ENCODE measurements at regions not wholly inside any gene's neighbourhood (a gene's known extent, or its start where the extent isn't known, plus 50 kb on each side); places are given as distances from the start of the nearest gene placed in this dataset.
"Not testable (repeated sequence)": the region's sequence is repeated elsewhere in the genome, so short reads cannot be mapped to it uniquely, and the experiment has no call there.

DNA sequence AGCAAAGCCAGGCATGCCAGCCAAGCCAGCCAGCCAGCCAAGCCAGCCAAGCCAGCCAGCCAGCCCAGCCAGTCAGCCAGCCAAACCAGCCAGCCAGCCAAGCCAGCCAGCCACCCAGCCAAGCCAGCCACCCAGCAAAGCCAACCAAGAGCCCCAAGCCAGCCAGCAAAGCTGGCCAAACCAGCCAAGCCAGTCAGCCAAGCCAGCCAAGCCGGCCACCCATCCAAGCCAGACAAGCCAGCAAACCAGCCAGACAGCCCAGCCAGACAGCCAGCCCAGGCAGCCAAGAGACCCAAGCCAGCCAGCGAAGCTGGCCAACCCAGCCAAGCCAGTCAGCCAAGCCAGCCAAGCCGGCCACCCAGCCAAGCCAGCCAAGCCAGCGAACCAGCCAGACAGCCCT lies 338.3 kb upstream of the PLGLB2 start:
- DNase-seq (ENCODE audit: low spot score) = not testable (repeated sequence)

DNA sequence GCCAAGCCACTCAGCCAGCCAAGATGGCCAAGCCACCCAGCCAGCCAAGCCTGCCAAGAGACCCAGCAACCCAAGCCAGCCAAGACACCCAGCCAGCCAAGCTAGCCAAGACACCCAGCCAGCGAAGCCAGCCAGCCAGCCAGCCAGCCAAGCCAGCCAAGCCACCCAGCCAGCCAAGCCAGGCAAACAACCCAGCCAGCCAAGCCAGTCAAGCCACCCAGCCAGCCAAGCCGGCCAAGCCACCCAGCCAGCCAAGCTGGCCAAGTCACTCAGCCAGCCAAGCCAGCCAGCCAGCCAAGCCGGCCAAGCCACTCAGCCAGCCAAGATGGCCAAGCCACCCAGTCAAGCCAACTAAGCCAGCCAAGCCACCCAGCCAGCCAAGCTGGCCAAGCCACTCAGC lies 337.5 kb upstream of the PLGLB2 start:
- DNase-seq (ENCODE audit: low spot score) = not testable (repeated sequence)

- DNase-seq (ENCODE audit: low spot score) = not testable (repeated sequence)
Measured at GRCh38 chr2:87412036-87412820, 335.7 kb upstream of the PLGLB2 start.

GRCh38 chr2:87414331-87414730 lies 333.6 kb upstream of the PLGLB2 start:
- DNase-seq (ENCODE audit: low spot score) = not testable (repeated sequence)

DNA sequence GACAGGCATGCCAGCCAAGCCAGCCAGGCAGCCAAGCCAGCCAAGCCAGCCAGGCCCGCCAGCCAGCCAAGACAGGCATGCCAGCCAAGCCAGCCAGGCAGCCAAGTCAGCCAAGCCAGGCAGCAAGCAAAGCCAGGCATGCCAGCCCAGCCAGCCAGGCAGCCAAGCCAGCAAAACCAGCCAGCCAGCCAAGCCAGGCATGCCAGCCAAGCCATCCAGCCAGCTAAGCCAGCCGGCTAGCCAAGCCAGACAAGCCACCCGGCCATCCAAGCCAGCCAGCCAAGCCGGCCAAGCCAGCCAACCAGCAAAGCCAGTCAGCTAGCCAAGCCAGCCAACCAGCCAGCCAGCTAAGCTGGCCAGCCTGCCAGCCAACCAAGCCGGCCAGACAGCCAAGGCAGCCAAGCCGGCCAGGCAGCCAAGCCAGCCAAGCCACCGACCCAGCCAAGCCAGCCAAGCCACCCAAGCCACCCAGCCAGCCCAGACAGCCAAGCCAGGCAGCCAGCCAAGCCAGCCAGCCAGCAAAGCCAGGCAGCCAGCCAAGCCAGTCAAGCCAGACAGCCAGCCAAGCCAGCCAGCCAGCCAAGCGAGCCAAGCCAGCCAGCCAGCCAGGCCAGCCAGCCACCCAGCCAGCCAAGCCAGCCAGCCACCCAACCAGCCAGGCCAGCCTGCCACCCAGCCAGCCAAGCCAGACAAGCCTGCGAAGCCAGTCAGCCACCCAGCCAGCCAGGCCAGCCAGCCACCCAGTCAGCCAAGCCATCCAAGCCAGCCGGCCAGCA lies 332.9 kb upstream of the PLGLB2 start:
- not testable (repeated sequence) for DNase-seq (ENCODE audit: low spot score)

DNA sequence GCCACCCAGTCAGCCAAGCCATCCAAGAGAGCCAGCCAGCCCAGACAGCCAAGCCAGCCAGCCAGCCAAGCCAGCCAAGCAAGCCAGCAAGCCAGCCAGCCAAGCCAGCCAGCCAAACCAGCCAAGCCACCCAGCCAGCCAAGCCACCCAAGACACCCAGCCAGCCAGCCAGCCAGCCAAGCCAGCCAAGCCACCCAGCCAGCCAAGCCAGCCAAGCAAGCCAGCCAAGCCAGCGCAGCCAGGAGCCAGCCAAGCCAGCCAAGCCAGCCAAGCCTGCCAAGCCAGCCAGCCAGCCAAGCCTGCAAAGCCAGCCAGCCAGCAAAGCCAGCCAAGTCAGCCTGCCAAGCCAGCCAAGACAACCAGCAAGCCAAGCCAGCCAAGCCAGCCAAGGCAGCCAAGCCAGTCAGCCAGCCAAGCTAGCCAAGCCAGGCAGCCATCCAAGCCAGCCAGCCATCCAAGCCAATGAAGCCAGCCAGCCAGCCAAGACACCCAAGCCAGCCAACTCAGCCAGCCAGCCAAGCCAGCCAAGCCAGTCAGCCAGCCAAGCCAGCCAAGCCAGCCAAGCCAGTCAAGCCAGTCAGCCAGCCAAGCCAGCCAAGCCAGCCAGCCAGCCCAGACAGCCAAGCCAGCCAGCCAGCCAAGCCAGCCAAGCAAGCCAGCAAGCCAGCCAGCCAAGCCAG lies 332.2 kb upstream of the PLGLB2 start:
- not testable (repeated sequence) for DNase-seq (ENCODE audit: low spot score)

- DNase-seq (ENCODE audit: low spot score) = not testable (repeated sequence)
Measured at GRCh38 chr2:87416266-87416592, 331.7 kb upstream of the PLGLB2 start.

- DNase-seq (ENCODE audit: low spot score) = not testable (repeated sequence)
Measured at GRCh38 chr2:87417147-87417546, 330.7 kb upstream of the PLGLB2 start.

DNA sequence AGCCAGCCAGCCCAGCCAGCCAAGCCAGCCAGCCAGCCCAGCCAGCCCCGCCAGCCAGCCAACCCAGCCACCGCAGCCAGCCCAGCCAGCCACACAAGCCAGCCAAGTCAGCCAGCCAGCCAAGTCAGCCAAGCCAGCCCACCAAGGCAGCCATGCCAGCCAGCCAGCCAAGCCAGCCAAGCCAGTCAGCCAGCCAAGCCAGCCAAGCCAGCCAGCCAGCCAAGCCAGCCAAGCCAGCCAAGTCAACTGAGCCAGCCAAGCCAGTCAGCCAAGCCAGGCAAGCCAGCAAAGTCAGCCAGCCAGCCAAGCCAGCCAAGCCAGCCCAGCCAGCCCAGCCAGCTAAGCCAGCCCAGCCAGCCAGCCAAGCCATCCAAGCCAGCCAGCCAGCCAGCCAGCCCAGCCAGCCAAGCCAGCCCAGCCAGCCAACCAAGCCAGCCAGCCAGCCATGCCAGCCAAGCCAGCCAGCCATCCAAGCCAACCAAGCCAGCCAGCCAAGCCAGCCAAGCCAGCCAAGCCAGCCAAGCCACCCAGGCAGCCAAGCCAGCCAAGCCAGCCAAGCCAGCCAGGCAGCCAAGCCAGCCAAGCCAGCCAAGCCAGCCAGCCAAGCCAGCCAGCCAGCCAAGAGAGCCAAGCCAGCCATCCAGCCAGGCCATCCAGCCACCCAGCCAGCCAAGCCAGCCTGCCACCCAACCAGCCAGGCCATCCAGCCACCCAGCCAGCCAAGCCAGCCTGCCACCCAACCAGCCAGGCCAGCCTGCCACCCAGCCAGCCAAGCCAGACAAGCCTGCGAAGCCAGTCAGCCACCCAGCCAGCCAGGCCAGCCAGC lies 329.9 kb upstream of the PLGLB2 start:
- not testable (repeated sequence) for DNase-seq (ENCODE audit: low spot score)

GRCh38 chr2:87418823-87419822 lies 328.8 kb upstream of the PLGLB2 start:
- DNase-seq (ENCODE audit: low spot score) = not testable (repeated sequence)

GRCh38 chr2:87419980-87420379 lies 327.9 kb upstream of the PLGLB2 start:
- DNase-seq (ENCODE audit: low spot score) = not testable (repeated sequence)

DNA sequence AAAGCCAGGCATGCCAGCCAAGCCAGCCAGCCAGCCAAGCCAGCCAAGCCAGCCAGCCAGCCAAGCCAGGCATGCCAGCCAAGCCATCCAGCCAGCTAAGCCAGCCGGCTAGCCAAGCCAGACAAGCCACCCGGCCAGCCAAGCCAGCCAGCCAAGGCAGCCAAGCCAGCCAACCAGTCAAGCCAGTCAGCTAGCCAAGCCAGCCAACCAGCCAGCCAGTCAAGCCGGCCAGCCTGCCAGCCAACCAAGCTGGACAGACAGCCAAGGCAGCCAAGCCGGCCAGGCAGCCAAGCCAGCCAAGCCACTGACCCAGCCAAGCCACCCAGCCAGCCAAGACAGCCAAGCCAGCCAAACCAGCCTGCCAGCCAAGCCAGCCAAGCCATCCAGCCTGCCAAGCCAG lies 326.9 kb upstream of the PLGLB2 start:
- DNase-seq (ENCODE audit: low spot score) = not testable (repeated sequence)

GRCh38 chr2:87423796-87424762 lies 323.8 kb upstream of the PLGLB2 start:
- not testable (repeated sequence) for DNase-seq (ENCODE audit: low spot score)

- DNase-seq (ENCODE audit: low spot score) = not testable (repeated sequence)
Measured at GRCh38 chr2:87424763-87425154, 323.1 kb upstream of the PLGLB2 start.

GRCh38 chr2:87425191-87425590 lies 322.7 kb upstream of the PLGLB2 start:
- DNase-seq (ENCODE audit: low spot score) = not testable (repeated sequence)

- DNase-seq (ENCODE audit: low spot score) = not testable (repeated sequence)
Measured at GRCh38 chr2:87425717-87426116, 322.2 kb upstream of the PLGLB2 start.

DNA sequence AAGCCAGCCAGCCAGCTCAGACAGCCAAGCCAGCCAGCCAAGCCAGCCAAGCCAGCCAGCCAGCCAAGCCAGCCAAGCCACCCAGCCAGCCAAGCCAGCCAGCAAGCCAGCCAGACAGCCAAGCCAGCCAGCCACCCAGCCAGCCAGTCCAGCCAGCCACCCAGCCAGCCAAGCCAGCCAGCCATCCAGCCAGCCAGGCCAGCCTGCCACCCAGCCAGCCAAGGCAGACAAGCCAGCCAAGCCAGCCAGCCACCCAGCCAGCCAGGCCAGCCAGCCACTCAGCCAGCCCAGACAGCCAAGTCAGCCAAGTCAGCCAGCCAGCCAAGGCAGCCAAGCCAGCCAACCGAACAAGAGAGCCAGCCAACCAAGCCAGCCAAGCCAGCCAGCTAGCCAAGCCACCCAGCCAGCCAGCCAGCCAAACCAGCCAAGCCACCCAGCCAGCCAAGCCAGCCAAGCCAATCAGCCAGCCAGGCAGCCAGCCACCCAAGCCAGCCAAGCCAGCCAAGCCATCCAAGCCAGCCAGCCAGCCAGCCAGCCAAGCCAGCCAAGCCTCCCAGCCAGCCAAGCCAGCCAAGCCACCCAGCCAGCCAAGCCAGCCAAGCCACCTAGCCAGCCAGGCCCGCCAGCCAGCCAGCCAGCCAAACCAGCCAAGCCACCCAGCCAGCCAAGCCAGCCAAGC lies 319.3 kb upstream of the PLGLB2 start:
- DNase-seq (ENCODE audit: low spot score) = not testable (repeated sequence)

DNA sequence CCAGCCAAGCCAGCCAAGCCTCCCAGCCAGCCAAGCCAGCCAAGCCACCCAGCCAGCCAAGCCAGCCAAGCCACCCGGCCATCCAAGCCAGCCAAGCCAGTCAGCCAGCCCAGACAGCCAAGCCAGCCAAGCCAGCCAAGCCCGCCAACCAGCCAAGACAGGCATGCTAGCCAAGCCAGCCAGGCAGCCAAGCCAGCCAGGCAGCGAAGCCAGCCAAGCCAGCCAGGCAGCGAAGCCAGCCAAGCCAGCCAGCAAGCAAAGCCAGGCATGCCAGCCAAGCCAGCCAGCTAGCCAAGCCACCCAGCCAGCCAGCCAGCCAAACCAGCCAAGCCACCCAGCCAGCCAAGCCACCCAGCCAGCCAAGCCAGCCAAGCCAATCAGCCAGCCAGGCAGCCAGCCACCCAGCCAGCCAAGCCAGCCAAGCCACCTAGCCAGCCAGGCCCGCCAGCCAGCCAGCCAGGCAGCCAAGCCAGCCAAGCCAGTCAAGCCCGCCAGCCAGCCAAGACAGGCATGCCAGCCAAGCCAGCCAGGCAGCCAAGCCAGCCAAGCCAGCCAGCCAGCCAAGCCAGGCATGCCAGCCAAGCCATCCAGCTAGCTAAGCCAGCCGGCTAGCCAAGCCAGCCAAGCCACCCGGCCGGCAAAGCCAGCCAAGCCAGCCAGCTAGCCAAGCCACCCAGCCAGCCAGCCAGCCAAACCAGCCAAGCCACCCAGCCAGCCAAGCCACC lies 318.5 kb upstream of the PLGLB2 start:
- not testable (repeated sequence) for DNase-seq (ENCODE audit: low spot score)
